ENCODE measurements at regions not wholly inside any gene's neighbourhood (a gene's known extent, or its start where the extent isn't known, plus 50 kb on each side); places are given as distances from the start of the nearest gene placed in this dataset.
"Not testable (repeated sequence)": the region's sequence is repeated elsewhere in the genome, so short reads cannot be mapped to it uniquely, and the experiment has no call there.

GRCh38 chr13:22952018-22952417 is 228.8 kb upstream of the SGCG start:
- H3K4me1 ChIP-seq (ENCODE audit: control insufficient read depth, insufficient read depth, low read length, poor library complexity, severe bottlenecking); H3K9me3 ChIP-seq (ENCODE audit: control insufficient read depth, low read length); H3K4me3 ChIP-seq (ENCODE audit: extremely low read depth, insufficient read depth, low read length, poor library complexity, severe bottlenecking); H3K27ac ChIP-seq (ENCODE audit: low read depth, low read length, severe bottlenecking); H3K36me3 ChIP-seq (ENCODE audit: control insufficient read depth, insufficient read depth, low read length): not testable (repeated sequence)

- not testable (repeated sequence) for H3K36me3 ChIP-seq (ENCODE audit: control insufficient read depth, insufficient read depth, low read length); H3K9me3 ChIP-seq (ENCODE audit: control insufficient read depth, low read length); H3K4me1 ChIP-seq (ENCODE audit: control insufficient read depth, insufficient read depth, low read length, poor library complexity, severe bottlenecking); H3K4me3 ChIP-seq (ENCODE audit: extremely low read depth, insufficient read depth, low read length, poor library complexity, severe bottlenecking); H3K27ac ChIP-seq (ENCODE audit: low read depth, low read length, severe bottlenecking)
- WGBS, 2 experiments (ENCODE audit: insufficient coverage in 2 of 2): 86% methylated on average over 1 of the region's 2 CpGs; no CpG with 5 or more reads in 1 of the 2 experiments
These were observed 225.6 kb upstream of the SGCG start for GRCh38 chr13:22955147-22955546.

DNA sequence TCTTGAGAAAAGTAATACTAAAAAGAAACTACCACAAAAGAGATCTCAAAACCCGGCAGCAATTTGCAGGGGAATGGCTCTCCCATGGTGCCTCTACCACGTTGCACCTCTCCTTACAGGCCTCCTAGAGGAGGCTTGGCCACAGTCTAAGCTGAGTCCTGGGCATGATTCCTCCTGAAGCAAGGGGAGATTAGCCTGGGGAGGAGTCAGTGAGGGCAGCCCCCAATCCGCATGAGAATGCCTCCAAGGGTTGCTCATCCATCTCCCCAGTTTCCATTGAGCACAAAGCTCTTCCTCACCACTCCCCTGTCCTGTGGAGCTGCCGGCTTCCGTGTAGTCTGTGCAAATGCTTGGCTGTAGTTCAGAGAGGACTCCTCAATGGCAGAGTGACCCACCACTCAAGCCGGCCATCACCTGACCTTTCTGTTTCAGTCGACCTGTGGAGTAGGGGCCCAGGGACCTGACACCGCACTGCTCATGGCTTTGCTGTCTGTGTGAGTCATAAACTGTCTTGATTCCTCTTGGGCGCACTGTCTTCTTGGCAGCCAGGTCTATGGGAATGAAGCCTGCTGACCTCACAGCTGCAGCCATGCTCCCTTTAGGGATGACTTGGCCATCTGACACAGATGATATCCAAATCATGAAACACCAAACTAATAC is 224.2 kb upstream of the SGCG start:
- H3K9me3 ChIP-seq (ENCODE audit: control insufficient read depth, low read length); H3K4me1 ChIP-seq (ENCODE audit: control insufficient read depth, insufficient read depth, low read length, poor library complexity, severe bottlenecking); H3K36me3 ChIP-seq (ENCODE audit: control insufficient read depth, insufficient read depth, low read length); H3K27ac ChIP-seq (ENCODE audit: low read depth, low read length, severe bottlenecking); H3K4me3 ChIP-seq (ENCODE audit: extremely low read depth, insufficient read depth, low read length, poor library complexity, severe bottlenecking): not testable (repeated sequence)
- WGBS, 2 experiments (ENCODE audit: insufficient coverage in 2 of 2): 63 to 78% methylated on average over 6 to 7 of the region's 9 CpGs

GRCh38 chr13:22959859-22960258 is 220.9 kb upstream of the SGCG start:
- H3K4me1 ChIP-seq (ENCODE audit: control insufficient read depth, insufficient read depth, low read length, poor library complexity, severe bottlenecking); H3K9me3 ChIP-seq (ENCODE audit: control insufficient read depth, low read length); H3K27ac ChIP-seq (ENCODE audit: low read depth, low read length, severe bottlenecking); H3K4me3 ChIP-seq (ENCODE audit: extremely low read depth, insufficient read depth, low read length, poor library complexity, severe bottlenecking); H3K36me3 ChIP-seq (ENCODE audit: control insufficient read depth, insufficient read depth, low read length): not testable (repeated sequence)
- 94% methylated on average over 8 of the region's 14 CpGs; no CpG with 5 or more reads in 1 of the 2 experiments for WGBS, 2 experiments (ENCODE audit: insufficient coverage in 2 of 2)

- Histone ChIP-seq H3K27ac (ENCODE audit: low read depth, low read length, severe bottlenecking) (no peak overlapping the region), H3K9me3 (ENCODE audit: control insufficient read depth, low read length) (no peaks in the 10 kb centered on the region), H3K36me3 (ENCODE audit: control insufficient read depth, insufficient read depth, low read length) (no peaks in the 10 kb centered on the region), H3K4me3 (ENCODE audit: extremely low read depth, insufficient read depth, low read length, poor library complexity, severe bottlenecking) (no peak overlapping the region), H3K4me1 (ENCODE audit: control insufficient read depth, insufficient read depth, low read length, poor library complexity, severe bottlenecking) (peaks cover 3% of the 10 kb centered on the region)
- 80 to 90% methylated on average over 7 to 8 of the region's 8 CpGs for WGBS, 2 experiments (ENCODE audit: insufficient coverage in 2 of 2)
These were observed 220.0 kb upstream of the SGCG start for GRCh38 chr13:22960827-22961226.

DNA sequence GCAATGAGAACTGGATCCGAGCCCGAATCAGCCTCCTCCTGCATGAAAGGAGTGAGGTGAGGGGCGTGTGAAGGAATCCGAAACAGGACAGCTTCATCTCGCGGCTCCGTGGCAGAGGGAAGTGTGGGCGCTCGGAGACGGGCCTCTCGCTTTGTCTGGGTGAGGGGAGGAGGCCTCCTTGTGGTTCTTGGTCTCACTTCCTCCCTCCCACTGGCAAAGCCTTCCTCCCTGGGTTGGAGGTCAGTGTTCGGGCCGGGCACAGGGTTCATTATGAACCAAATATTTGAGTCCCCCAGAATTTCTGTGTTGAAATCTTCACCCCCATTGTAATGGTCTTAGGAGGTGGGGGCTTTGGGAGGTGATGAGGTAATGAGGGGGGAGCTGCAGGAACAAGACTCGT is 219.4 kb upstream of the SGCG start:
- not testable (repeated sequence) for H3K36me3 ChIP-seq (ENCODE audit: control insufficient read depth, insufficient read depth, low read length); H3K27ac ChIP-seq (ENCODE audit: low read depth, low read length, severe bottlenecking); H3K4me1 ChIP-seq (ENCODE audit: control insufficient read depth, insufficient read depth, low read length, poor library complexity, severe bottlenecking); H3K9me3 ChIP-seq (ENCODE audit: control insufficient read depth, low read length); H3K4me3 ChIP-seq (ENCODE audit: extremely low read depth, insufficient read depth, low read length, poor library complexity, severe bottlenecking)
- 60 to 86% methylated on average over 1 of the region's 14 CpGs for WGBS, 2 experiments (ENCODE audit: insufficient coverage in 2 of 2)

GRCh38 chr13:22961835-22962537 is 218.8 kb upstream of the SGCG start:
- Histone ChIP-seq H3K4me1 (ENCODE audit: control insufficient read depth, insufficient read depth, low read length, poor library complexity, severe bottlenecking) (peaks cover 3% of the 10 kb centered on the region), H3K4me3 (ENCODE audit: extremely low read depth, insufficient read depth, low read length, poor library complexity, severe bottlenecking) (no peak overlapping the region), H3K9me3 (ENCODE audit: control insufficient read depth, low read length) (no peaks in the 10 kb centered on the region), H3K27ac (ENCODE audit: low read depth, low read length, severe bottlenecking) (no peak overlapping the region), H3K36me3 (ENCODE audit: control insufficient read depth, insufficient read depth, low read length) (no peaks in the 10 kb centered on the region)
- WGBS, 2 experiments (ENCODE audit: insufficient coverage in 2 of 2): 81 to 89% methylated on average over 12 to 14 of the region's 16 CpGs

GRCh38 chr13:22963384-22964053 is 217.3 kb upstream of the SGCG start:
- not testable (repeated sequence) for H3K4me3 ChIP-seq (ENCODE audit: extremely low read depth, insufficient read depth, low read length, poor library complexity, severe bottlenecking); H3K9me3 ChIP-seq (ENCODE audit: control insufficient read depth, low read length); H3K27ac ChIP-seq (ENCODE audit: low read depth, low read length, severe bottlenecking); H3K4me1 ChIP-seq (ENCODE audit: control insufficient read depth, insufficient read depth, low read length, poor library complexity, severe bottlenecking); H3K36me3 ChIP-seq (ENCODE audit: control insufficient read depth, insufficient read depth, low read length)
- 82 to 83% methylated on average over 6 of the region's 8 CpGs for WGBS, 2 experiments (ENCODE audit: insufficient coverage in 2 of 2)

DNA sequence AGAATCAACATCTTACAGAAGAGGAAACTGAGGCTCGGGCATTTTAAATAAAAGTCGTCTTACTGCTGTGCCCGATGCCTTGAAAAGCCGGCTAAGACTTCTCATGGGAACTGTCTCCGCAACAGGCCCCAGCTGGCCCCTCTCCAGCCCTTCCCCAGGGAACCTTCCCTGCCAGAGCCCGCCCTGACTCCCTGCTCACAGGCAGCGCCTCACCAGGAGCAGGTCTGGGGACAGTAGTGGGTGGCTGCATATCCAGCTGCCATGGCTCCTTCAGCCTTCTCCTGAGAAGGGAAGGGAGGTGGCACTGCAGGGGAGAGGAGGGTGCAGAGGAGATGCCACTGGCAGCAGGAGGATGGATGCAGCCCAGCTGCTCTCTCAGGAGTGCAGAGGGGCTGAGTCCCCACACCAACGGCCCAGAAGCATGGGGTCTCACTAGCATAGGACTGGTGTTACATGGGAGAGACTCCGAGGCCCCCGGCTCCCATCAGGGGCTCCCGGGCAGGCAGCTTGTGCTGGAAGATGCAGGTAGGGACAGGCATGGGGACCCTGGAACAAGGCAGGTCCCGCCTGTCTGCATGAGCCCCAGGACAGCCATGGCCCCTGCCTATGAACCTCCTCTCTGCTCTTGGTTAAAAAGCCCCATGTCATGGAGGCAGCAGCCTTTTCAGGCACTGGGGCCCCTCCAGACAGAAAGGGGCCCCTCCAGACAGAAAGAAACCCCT is 216.4 kb upstream of the SGCG start:
- 85 to 95% methylated on average over 9 to 10 of the region's 12 CpGs for WGBS, 2 experiments (ENCODE audit: insufficient coverage in 2 of 2)
- H3K9me3 ChIP-seq (ENCODE audit: control insufficient read depth, low read length): no peaks in the 10 kb centered on the region
- H3K4me1 ChIP-seq (ENCODE audit: control insufficient read depth, insufficient read depth, low read length, poor library complexity, severe bottlenecking): peaks cover 3% of the 10 kb centered on the region
- H3K27ac ChIP-seq (ENCODE audit: low read depth, low read length, severe bottlenecking): no peak overlapping the region
- no peaks in the 10 kb centered on the region for H3K36me3 ChIP-seq (ENCODE audit: control insufficient read depth, insufficient read depth, low read length)
- no peak overlapping the region for H3K4me3 ChIP-seq (ENCODE audit: extremely low read depth, insufficient read depth, low read length, poor library complexity, severe bottlenecking)

DNA sequence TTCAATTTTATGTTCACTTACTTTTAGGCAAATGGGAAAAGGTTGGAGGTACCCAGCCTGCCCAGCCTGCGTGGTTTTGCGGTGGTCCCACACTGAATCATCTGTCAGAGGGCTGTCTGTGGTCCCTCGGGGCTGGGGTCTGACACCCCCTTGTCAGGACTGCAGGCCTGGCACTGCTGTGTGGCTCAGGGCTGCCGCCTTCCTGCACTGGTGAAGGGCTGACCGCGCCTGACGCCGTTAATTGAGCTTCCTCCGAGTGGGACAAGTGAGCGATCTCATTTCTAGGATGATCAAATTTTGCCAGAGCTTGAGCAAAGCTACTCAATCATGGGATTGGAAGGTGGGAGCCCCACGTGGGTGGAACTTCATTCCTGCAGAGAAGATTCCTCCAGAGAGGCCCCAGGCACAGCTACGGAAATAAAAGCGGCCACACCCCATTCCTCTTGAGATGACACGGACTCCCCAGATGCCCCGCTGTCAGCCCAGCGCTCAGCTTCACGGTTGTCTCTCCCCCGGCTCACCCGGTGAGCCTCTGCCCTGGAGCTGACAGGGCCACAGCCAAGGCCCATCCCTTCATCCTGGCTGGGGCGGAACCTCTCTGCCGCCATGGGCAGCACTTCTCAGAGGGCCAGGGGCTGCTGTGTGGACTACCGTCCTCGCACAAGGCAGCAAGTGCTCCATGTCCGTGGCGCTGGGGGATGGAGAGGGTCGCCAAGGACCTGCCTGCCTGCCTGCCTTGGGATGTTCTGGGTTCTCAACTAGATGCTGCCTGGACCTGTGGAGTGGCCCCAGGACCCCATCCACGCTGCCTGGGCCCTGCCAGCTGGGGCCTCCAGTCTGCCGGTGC is 215.5 kb upstream of the SGCG start:
- not testable (repeated sequence) for H3K27ac ChIP-seq (ENCODE audit: low read depth, low read length, severe bottlenecking); H3K4me3 ChIP-seq (ENCODE audit: extremely low read depth, insufficient read depth, low read length, poor library complexity, severe bottlenecking); H3K36me3 ChIP-seq (ENCODE audit: control insufficient read depth, insufficient read depth, low read length); H3K9me3 ChIP-seq (ENCODE audit: control insufficient read depth, low read length); H3K4me1 ChIP-seq (ENCODE audit: control insufficient read depth, insufficient read depth, low read length, poor library complexity, severe bottlenecking)
- WGBS, 2 experiments (ENCODE audit: insufficient coverage in 2 of 2): 82 to 83% methylated on average over 17 to 19 of the region's 28 CpGs

All from mesodermal cell (in vitro differentiated cells).